ENCODE measurements at regions not wholly inside any gene's neighbourhood (a gene's known extent, or its start where the extent isn't known, plus 50 kb on each side); places are given as distances from the start of the nearest gene placed in this dataset.

DNA sequence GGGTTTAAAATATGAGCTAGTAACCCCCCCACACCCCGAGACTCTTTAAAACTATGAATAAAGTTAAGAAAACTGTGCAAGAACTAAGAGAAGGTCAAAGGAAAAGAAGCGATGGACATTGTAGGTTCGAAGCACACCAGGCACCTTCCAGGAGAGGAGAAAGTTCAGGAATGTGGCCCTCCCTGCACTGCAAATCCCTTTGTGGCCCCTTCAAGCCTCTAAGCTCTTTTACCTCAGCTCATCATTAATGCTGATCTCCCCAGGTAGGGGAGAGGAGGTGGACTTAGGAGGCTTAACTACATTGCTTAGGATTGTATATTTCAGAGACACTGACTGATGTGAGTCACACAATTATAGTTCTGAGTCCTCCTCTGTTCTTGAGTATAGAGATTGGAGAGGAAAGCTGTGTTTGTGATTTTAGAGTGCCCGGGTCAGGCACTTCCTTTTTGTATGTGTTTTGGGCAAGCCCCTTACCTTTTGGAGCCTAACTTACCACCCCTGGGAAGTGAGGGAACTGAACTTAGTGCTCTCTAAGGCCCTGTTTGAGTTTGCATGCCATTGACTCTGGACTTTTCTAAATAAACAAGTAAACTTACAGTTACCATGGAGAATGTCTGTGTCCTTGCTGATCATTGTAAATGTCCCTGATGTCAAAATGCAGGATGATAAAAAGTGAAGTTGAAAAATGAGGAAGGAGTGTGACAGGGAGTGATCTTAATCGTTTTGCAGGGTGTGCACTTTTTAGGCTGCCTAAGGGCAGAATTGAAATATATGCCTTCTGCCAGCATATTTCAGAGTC is 140.8 kb upstream of the ZEB2 start:
- H3K9ac ChIP-seq (ENCODE audit: low read length) = no peak overlapping the region
- no peak overlapping the region for H3K27ac ChIP-seq (ENCODE audit: low read depth, low read length)
- H3K27me3 ChIP-seq (ENCODE audit: control insufficient read depth, insufficient read depth, low read length) = no peaks in the 10 kb centered on the region

DNA sequence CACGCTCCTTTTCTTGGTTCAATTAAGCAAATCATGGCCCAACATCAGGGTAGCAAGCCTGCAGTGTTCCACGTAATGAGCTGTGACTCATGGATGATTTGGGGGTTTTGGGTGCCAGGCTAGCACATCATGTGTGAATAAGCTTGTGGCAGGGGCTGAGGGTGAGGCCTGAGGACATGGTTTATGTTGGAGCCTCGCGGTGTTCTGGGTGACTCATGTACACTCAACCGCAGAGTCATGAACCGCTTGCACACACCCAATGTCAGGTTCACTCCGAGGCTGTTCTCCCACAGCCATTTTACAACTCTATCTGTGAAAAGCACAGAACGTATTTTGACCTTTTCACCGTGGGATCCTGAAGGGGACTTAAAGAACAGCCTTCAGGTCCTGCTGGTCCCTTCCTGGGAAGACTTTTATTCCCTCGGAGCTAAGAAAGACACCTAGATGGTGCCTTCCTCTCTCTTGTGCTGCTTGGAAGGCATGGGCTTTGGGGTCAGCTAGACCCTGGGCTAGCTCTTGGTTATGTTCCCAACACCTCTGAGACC is 139.9 kb upstream of the ZEB2 start:
- no peak overlapping the region for H3K27ac ChIP-seq (ENCODE audit: low read depth, low read length)

More for the DNA sequence above, 140.8 kb upstream of the ZEB2 start:
- Histone ChIP-seq H3K9me3 (ENCODE audit: control insufficient read depth, insufficient read depth, low read depth, low read length) (no peaks in the 10 kb centered on the region), H3K4me1 (ENCODE audit: control insufficient read depth, insufficient read depth, low read length) (peaks cover 4% of the 10 kb centered on the region; the same call in 1 of the 2 replicates), H3K4me3 (ENCODE audit: low read depth, low read length) (no peak overlapping the region), H3K36me3 (ENCODE audit: control insufficient read depth, insufficient read depth, low read length) (no peaks in the 10 kb centered on the region)

DNA sequence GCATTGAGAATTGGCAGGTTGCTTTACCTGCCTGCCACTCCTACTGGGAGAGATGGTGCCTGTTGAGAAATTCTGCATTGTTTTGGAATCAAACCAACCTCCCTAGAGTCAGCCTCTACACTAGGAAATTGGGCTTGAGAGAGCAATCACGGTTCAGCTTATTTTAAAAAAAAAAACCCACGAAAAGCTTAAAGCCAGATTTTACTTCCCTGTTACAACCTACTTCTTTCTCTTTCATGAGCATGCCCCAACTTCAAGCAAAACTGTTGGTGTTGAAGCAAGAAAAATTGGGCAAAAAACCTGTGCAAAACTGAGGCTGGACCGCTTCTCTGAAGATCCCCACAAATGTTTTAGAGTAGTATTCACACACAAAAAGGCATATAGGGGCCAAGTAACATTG is 134.6 kb upstream of the ZEB2 start:
- no peaks in the 10 kb centered on the region for H3K36me3 ChIP-seq (ENCODE audit: control insufficient read depth, insufficient read depth, low read length)
- no peak overlapping the region for H3K4me3 ChIP-seq (ENCODE audit: low read depth, low read length)
- H3K9me3 ChIP-seq (ENCODE audit: control insufficient read depth, insufficient read depth, low read depth, low read length) = no peaks in the 10 kb centered on the region
- H3K4me1 ChIP-seq (ENCODE audit: control insufficient read depth, insufficient read depth, low read length) = no peaks in the 10 kb centered on the region
- H3K27me3 ChIP-seq (ENCODE audit: control insufficient read depth, insufficient read depth, low read length) = no peaks in the 10 kb centered on the region
- no peak overlapping the region for H3K27ac ChIP-seq (ENCODE audit: low read depth, low read length)
- no peak overlapping the region for H3K9ac ChIP-seq (ENCODE audit: low read length)

More for the DNA sequence above, 139.9 kb upstream of the ZEB2 start:
- H3K4me3 ChIP-seq (ENCODE audit: low read depth, low read length) = no peak overlapping the region
- H3K9me3 ChIP-seq (ENCODE audit: control insufficient read depth, insufficient read depth, low read depth, low read length) = no peaks in the 10 kb centered on the region
- H3K36me3 ChIP-seq (ENCODE audit: control insufficient read depth, insufficient read depth, low read length) = no peaks in the 10 kb centered on the region
- H3K9ac ChIP-seq (ENCODE audit: low read length) = no peak overlapping the region
- H3K27me3 ChIP-seq (ENCODE audit: control insufficient read depth, insufficient read depth, low read length) = no peaks in the 10 kb centered on the region
- H3K4me1 ChIP-seq (ENCODE audit: control insufficient read depth, insufficient read depth, low read length) = peaks cover 1% of the 10 kb centered on the region; the same call in 1 of the 2 replicates

DNA sequence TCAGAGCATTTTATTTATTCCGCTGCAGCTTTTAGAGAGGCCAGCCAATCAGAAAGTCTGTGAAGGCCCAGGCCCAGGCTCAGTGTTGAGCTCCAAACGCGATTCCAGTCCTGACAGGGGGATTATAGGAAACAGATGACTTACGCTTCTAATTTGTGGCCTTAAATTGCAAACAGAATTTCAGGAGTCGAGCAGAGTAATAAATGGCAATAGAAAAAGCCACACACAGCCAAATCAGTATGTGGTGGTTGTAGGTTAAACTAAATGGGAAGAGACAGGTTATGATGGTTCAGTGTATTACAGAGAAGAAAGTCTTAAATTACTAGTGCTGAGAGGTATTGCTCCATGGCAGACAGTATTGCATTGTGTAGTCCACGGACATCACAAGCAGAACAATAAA is 131.0 kb upstream of the ZEB2 start:
- no peak overlapping the region for H3K4me3 ChIP-seq (ENCODE audit: low read depth, low read length)
- H3K9me3 ChIP-seq (ENCODE audit: control insufficient read depth, insufficient read depth, low read depth, low read length) = no peaks in the 10 kb centered on the region
- H3K9ac ChIP-seq (ENCODE audit: low read length) = no peak overlapping the region
- H3K4me1 ChIP-seq (ENCODE audit: control insufficient read depth, insufficient read depth, low read length) = peaks cover 12% of the 10 kb centered on the region
- H3K27me3 ChIP-seq (ENCODE audit: control insufficient read depth, insufficient read depth, low read length) = no peaks in the 10 kb centered on the region
- H3K27ac ChIP-seq (ENCODE audit: low read depth, low read length) = no peak overlapping the region
- H3K36me3 ChIP-seq (ENCODE audit: control insufficient read depth, insufficient read depth, low read length) = no peaks in the 10 kb centered on the region

DNA sequence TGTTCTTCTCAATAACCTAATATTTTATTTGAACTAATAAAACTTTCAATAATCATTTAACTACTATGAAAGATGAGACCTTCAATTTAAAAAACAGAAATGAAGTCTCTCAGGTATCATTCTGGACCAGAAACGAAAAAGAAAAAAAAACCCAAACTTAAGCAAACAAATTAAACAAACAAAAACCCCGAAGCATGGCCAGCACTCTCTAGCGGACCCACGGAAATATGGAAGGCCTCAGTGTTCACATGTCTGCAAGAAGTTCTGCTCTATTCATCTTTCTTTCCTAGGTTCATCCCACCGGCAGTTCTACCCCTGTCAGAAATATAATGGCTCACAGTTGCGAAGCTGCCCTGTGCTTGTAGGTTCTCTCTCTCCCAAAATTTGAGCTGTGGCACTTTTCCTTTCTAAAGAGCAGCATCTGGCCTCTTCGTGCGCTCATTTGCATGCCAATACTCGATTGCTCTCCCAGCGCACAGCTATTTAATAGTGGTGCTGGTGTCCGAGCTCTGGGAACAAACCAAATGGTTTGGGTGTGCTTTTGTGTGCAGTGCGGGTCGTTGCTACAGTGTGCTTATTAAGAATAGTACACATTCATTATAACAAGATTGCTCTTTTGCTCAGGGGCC is 129.0 kb upstream of the ZEB2 start:
- Histone ChIP-seq H3K4me3 (ENCODE audit: low read depth, low read length) (peak overlapping the region; percentile 6), H3K9me3 (ENCODE audit: control insufficient read depth, insufficient read depth, low read depth, low read length) (no peaks in the 10 kb centered on the region), H3K27ac (ENCODE audit: low read depth, low read length) (no peak overlapping the region), H3K27me3 (ENCODE audit: control insufficient read depth, insufficient read depth, low read length) (no peaks in the 10 kb centered on the region), H3K4me1 (ENCODE audit: control insufficient read depth, insufficient read depth, low read length) (peaks cover 13% of the 10 kb centered on the region), H3K9ac (ENCODE audit: low read length) (no peak overlapping the region), H3K36me3 (ENCODE audit: control insufficient read depth, insufficient read depth, low read length) (no peaks in the 10 kb centered on the region)

DNA sequence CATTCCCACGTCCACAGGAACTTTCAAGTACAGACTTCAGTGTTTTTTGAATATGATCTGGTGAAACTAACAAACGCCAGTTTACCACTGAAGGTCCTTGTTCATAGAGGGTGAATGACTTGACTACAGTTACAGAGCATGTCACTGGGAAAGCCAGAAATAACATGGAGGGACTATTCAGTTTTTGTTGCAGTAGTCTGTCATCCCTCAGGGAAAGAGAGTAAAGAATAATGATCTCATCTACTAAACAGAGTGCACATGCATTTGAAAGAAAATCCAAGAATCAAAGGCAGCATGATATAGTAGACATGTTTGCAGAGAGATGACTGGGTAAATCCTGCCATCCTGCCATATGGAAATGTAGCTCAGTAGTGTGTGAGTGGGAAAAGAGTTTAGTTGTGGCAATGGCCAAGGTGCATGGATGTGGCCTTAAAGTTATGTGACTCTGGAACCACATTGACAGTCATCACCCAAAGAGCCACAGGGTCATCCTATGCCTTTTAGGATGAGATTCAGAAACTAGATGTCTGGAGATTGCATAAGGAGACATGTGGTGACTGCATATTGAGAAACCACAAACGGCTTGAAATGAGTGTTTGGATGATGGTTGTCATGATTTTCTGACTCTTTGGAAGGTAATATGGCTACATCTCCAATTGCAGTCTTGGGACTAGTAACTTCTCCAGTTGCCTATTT is 125.3 kb upstream of the ZEB2 start:
- Histone ChIP-seq H3K9me3 (ENCODE audit: control insufficient read depth, insufficient read depth, low read depth, low read length) (no peaks in the 10 kb centered on the region), H3K4me1 (ENCODE audit: control insufficient read depth, insufficient read depth, low read length) (peaks cover 24% of the 10 kb centered on the region)

DNA sequence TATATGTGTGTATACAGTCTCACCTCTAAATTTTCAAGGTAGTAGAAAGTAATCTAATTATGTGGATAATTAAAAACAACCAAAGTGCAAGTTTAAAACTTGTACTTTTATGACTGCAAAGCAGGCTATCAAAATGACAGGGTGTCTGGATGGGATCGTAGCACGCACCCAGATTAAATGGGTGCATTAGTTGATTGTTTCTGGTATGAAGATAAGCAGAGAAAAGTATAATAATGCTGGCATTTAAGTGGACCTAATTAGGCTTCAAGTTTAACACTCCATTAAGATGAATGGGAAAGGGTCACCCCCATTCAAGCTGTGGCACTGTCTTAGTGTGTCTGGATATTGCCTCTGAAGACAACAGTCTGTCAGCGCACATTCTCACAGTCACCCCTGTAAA is 124.6 kb upstream of the ZEB2 start:
- no peaks in the 10 kb centered on the region for H3K36me3 ChIP-seq (ENCODE audit: control insufficient read depth, insufficient read depth, low read length)
- peaks cover 24% of the 10 kb centered on the region for H3K4me1 ChIP-seq (ENCODE audit: control insufficient read depth, insufficient read depth, low read length)
- no peak overlapping the region for H3K4me3 ChIP-seq (ENCODE audit: low read depth, low read length)
- no peaks in the 10 kb centered on the region for H3K27me3 ChIP-seq (ENCODE audit: control insufficient read depth, insufficient read depth, low read length)
- H3K27ac ChIP-seq (ENCODE audit: low read depth, low read length) = no peak overlapping the region
- H3K9me3 ChIP-seq (ENCODE audit: control insufficient read depth, insufficient read depth, low read depth, low read length) = no peaks in the 10 kb centered on the region
- no peak overlapping the region for H3K9ac ChIP-seq (ENCODE audit: low read length)

More for the DNA sequence above, 125.3 kb upstream of the ZEB2 start:
- no peak overlapping the region for H3K27ac ChIP-seq (ENCODE audit: low read depth, low read length)
- H3K9ac ChIP-seq (ENCODE audit: low read length) = no peak overlapping the region
- H3K4me3 ChIP-seq (ENCODE audit: low read depth, low read length) = no peak overlapping the region
- no peaks in the 10 kb centered on the region for H3K36me3 ChIP-seq (ENCODE audit: control insufficient read depth, insufficient read depth, low read length)
- H3K27me3 ChIP-seq (ENCODE audit: control insufficient read depth, insufficient read depth, low read length) = no peaks in the 10 kb centered on the region

DNA sequence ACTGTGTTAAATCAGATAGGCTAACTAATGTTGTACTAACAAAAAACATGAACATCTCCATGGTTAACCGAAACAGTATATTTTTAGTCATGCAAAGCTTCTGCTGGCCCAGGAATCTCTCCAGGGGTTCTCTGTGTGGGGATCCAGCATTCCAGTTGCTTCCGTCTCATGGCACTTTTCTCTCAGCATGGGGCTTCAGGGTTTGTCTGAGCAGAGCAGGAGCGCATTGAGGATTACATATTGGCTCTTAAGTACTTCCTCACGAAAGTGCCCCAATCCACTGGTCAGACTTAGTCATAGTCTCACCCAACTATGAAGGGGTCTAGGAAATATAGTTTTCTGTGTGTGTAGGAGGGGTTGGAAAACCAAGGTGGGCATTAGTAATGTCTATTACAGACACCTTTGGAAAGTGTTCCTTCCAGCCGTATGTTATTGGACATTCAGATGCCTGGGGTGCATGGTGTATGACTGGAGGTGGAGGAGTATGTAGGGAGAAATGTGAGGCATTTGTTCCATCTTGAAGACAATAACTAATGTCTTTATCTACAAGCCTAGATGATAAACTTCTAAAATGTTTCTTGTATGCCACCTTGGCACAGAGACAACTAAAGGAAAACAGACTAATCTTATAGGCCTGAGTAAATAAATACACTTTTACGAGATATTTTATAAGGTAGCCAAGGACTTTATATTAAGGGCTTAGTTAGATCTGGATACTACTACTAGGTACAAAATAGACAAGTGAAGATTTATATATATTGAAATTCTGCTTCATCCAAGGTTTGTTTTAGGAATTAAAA is 123.8 kb upstream of the ZEB2 start:
- no peak overlapping the region for H3K4me3 ChIP-seq (ENCODE audit: low read depth, low read length)
- peaks cover 16% of the 10 kb centered on the region for H3K4me1 ChIP-seq (ENCODE audit: control insufficient read depth, insufficient read depth, low read length)
- no peaks in the 10 kb centered on the region for H3K9me3 ChIP-seq (ENCODE audit: control insufficient read depth, insufficient read depth, low read depth, low read length)
- H3K9ac ChIP-seq (ENCODE audit: low read length) = no peak overlapping the region
- no peaks in the 10 kb centered on the region for H3K36me3 ChIP-seq (ENCODE audit: control insufficient read depth, insufficient read depth, low read length)
- no peak overlapping the region for H3K27ac ChIP-seq (ENCODE audit: low read depth, low read length)
- H3K27me3 ChIP-seq (ENCODE audit: control insufficient read depth, insufficient read depth, low read length) = no peaks in the 10 kb centered on the region

DNA sequence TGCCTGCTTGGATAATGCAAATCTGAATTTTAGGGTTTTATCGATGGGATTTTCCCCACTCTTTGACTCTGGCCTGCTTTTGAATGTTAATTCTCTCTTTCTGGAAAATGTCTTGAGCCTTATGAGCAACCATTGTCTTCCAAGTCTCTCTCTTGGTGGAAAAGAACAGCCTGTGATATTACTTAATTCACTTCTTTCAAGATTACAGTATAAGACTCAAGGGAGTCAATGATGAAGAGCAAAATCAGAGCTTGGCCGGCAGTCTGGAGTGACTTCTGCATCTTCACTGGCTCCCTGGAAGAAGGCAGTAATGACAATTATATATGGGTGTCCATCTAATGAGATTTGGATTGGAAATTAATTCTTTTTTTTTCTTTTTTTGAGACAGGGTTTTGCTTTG is 122.9 kb upstream of the ZEB2 start:
- Histone ChIP-seq H3K4me3 (ENCODE audit: low read depth, low read length) (no peak overlapping the region), H3K27ac (ENCODE audit: low read depth, low read length) (no peak overlapping the region), H3K36me3 (ENCODE audit: control insufficient read depth, insufficient read depth, low read length) (no peaks in the 10 kb centered on the region)

DNA sequence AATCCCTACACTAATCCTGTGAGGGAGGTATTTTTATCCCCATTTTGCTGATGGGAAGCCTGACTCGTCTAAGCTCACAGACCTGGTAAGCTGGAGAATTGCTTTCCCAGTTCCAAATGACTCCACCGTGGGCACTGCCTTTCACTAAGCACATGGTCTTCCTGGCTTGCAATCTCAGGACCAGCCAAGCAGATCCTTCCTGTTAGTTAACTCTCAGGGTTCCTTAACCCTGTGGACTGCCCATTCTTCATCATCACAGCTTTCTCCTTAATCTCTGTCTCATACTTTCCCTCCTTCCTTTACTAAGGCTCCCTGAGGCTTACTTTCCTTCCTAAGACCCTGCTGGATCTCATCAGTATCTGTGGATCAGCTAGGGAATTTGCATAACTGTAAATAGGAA is 122.2 kb upstream of the ZEB2 start:
- no peak overlapping the region for H3K9ac ChIP-seq (ENCODE audit: low read length)
- peaks cover 12% of the 10 kb centered on the region; the same call in 1 of the 2 replicates for H3K4me1 ChIP-seq (ENCODE audit: control insufficient read depth, insufficient read depth, low read length)
- no peaks in the 10 kb centered on the region for H3K27me3 ChIP-seq (ENCODE audit: control insufficient read depth, insufficient read depth, low read length)
- H3K4me3 ChIP-seq (ENCODE audit: low read depth, low read length) = no peak overlapping the region
- H3K27ac ChIP-seq (ENCODE audit: low read depth, low read length) = no peak overlapping the region
- no peaks in the 10 kb centered on the region for H3K9me3 ChIP-seq (ENCODE audit: control insufficient read depth, insufficient read depth, low read depth, low read length)
- no peaks in the 10 kb centered on the region for H3K36me3 ChIP-seq (ENCODE audit: control insufficient read depth, insufficient read depth, low read length)

More for the DNA sequence above, 122.9 kb upstream of the ZEB2 start:
- Histone ChIP-seq H3K27me3 (ENCODE audit: control insufficient read depth, insufficient read depth, low read length) (no peaks in the 10 kb centered on the region), H3K9ac (ENCODE audit: low read length) (no peak overlapping the region), H3K4me1 (ENCODE audit: control insufficient read depth, insufficient read depth, low read length) (peaks cover 12% of the 10 kb centered on the region; the same call in 1 of the 2 replicates), H3K9me3 (ENCODE audit: control insufficient read depth, insufficient read depth, low read depth, low read length) (no peaks in the 10 kb centered on the region)

All from HUES6 (cell line).